Liver (tissue), 8 donors: ENCODE measurements at regions not wholly inside any gene's neighbourhood (a gene's known extent, or its start where the extent isn't known, plus 50 kb on each side); places are given as distances from the start of the nearest gene placed in this dataset.
A peak's percentile ranks its signal among the peaks of the same experiment; 100 is the strongest.

Experiments used
- DNase-seq: peaks from one replicate; pipeline ENCODE4 v3.0.0-alpha.2; 2017; ENCODE audit warnings: low spot score
- H3K27ac ChIP-seq, 2 donors: one replicate each; pipeline ENCODE4 v1.7.0; 2013; ENCODE audit warnings: inconsistent platforms in 2 of 2, low read length in 2 of 2, control low read depth in 1 of 2, low read depth in 1 of 2, mild to moderate bottlenecking in 1 of 2
- H3K27me3 ChIP-seq, 4 donors: one replicate each; pipeline versions ENCODE4 v1.6.1 to v1.7.0; 2013; ENCODE audit warnings: low read length in 3 of 4, inconsistent platforms in 1 of 4, mild to moderate bottlenecking in 1 of 4, moderate library complexity in 1 of 4; ENCODE audit not compliant: control insufficient read depth in 4 of 4, insufficient read depth in 4 of 4
- H3K36me3 ChIP-seq, 4 donors: one replicate each; pipeline versions ENCODE4 v1.6.1 to v1.7.0; 2013; ENCODE audit warnings: low read length in 3 of 4, mild to moderate bottlenecking in 3 of 4, low read depth in 1 of 4, moderate library complexity in 1 of 4; ENCODE audit not compliant: control insufficient read depth in 4 of 4, insufficient read depth in 3 of 4
- H3K4me1 ChIP-seq, 4 donors: one replicate each; pipeline versions ENCODE4 v1.6.1 to v1.7.0; 2013; ENCODE audit warnings: low read length in 3 of 4, mild to moderate bottlenecking in 3 of 4, moderate library complexity in 1 of 4; ENCODE audit not compliant: control insufficient read depth in 4 of 4, insufficient read depth in 4 of 4
- H3K4me3 ChIP-seq, 3 donors: one replicate each; pipeline versions ENCODE4 v1.6.1 to v1.7.0; 2013; ENCODE audit warnings: low read length in 3 of 3, control low read depth in 1 of 3, low read depth in 1 of 3, mild to moderate bottlenecking in 1 of 3
- H3K9ac ChIP-seq, 2 donors: one replicate each; pipeline ENCODE4 v1.7.0; 2013; ENCODE audit warnings: low read length in 2 of 2, mild to moderate bottlenecking in 2 of 2, moderate library complexity in 2 of 2, control low read depth in 1 of 2, low read depth in 1 of 2
- H3K9me3 ChIP-seq, 4 donors: one replicate each; pipeline versions ENCODE4 v1.6.1 to v1.7.0; 2013; ENCODE audit warnings: low read length in 3 of 4; ENCODE audit not compliant: control insufficient read depth in 4 of 4
- EGR1 ChIP-seq, 2 donors: IDR thresholded peaks; 2 replicates each; pipeline ENCODE4 v1.6.1; 2016 to 2018; ENCODE audit warnings: antibody characterized with exemption in 2 of 2, low read depth in 2 of 2
- FOXA1 ChIP-seq: IDR thresholded peaks from 2 replicates; pipeline ENCODE4 v1.6.1; 2016; ENCODE audit warnings: antibody characterized with exemption
- FOXA2 ChIP-seq: IDR thresholded peaks from 2 replicates; pipeline ENCODE4 v1.6.1; 2016; ENCODE audit warnings: antibody characterized with exemption
- GABPA ChIP-seq, 2 donors: IDR thresholded peaks in 1 of 2; conservative IDR thresholded peaks in 1 of 2; 2 replicates each; pipeline ENCODE4 v1.6.1; 2016; ENCODE audit warnings: antibody characterized with exemption in 2 of 2, mild to moderate bottlenecking in 1 of 2, moderate library complexity in 1 of 2
- HNF4A ChIP-seq, 2 donors: conservative IDR thresholded peaks; 2 replicates each; pipeline ENCODE4 v1.6.1; 2016; ENCODE audit warnings: antibody characterized with exemption in 2 of 2, mild to moderate bottlenecking in 2 of 2
- HNF4G ChIP-seq: IDR thresholded peaks from 2 replicates; pipeline ENCODE4 v1.6.1; 2016; ENCODE audit warnings: antibody characterized with exemption
- JUND ChIP-seq, 2 donors: IDR thresholded peaks; 2 replicates each; pipeline ENCODE4 v1.6.1; 2016; ENCODE audit warnings: antibody characterized with exemption in 2 of 2
- NR2F2 ChIP-seq: IDR thresholded peaks from 2 replicates; pipeline ENCODE4 v1.6.1; 2016; ENCODE audit warnings: antibody characterized with exemption
- RAD21 ChIP-seq, 2 donors: IDR thresholded peaks; 2 replicates each; pipeline ENCODE4 v1.6.1; 2016; ENCODE audit warnings: antibody characterized with exemption in 2 of 2, mild to moderate bottlenecking in 2 of 2
- RXRA ChIP-seq, 2 donors: IDR thresholded peaks; 2 replicates each; pipeline ENCODE4 v1.6.1; 2017 to 2018; ENCODE audit warnings: antibody characterized with exemption in 2 of 2, mild to moderate bottlenecking in 1 of 2
- SP1 ChIP-seq: IDR thresholded peaks from 2 replicates; pipeline ENCODE4 v1.6.1; 2018; ENCODE audit warnings: antibody characterized with exemption, mild to moderate bottlenecking
- TAF1 ChIP-seq: conservative IDR thresholded peaks from 2 replicates; pipeline ENCODE4 v1.6.1; 2016; ENCODE audit warnings: antibody characterized with exemption, mild to moderate bottlenecking
- YY1 ChIP-seq: IDR thresholded peaks from 2 replicates; pipeline ENCODE4 v1.6.1; 2016; ENCODE audit warnings: antibody characterized with exemption, mild to moderate bottlenecking
- WGBS: extraction: QIAGEN DNeasy Blood & Tissue Kit; methylation state at CpG from one replicate; pipeline ENCODE4 v1.1.7; 2013; 5-methylcytosine and 5-hydroxymethylcytosine counted together
- TF ChIP-seq, protein P1 (sequence below): fragments of 150-350 bp; IDR thresholded peaks from 2 replicates; pipeline ENCODE4 v1.5.1; 2017; ENCODE audit warnings: improper control_type of control experiment, low read depth, low read length; ENCODE audit not compliant: missing input control
- TF ChIP-seq, protein P2 (sequence below): IDR thresholded peaks from 2 replicates; pipeline ENCODE4 v1.6.1; 2016; ENCODE audit warnings: antibody characterized with exemption
- TF ChIP-seq, protein P3 (sequence below): IDR thresholded peaks from 2 replicates; pipeline ENCODE4 v1.6.1; 2016; ENCODE audit warnings: antibody characterized with exemption, mild to moderate bottlenecking
- TF ChIP-seq, protein P4 (sequence below): IDR thresholded peaks from 2 replicates; pipeline ENCODE4 v1.6.1; 2016; ENCODE audit warnings: antibody characterized with exemption
- TF ChIP-seq, protein P5 (sequence below): IDR thresholded peaks from 2 replicates; pipeline ENCODE4 v1.6.1; 2016; ENCODE audit warnings: antibody characterized with exemption
- donor health status: healthy.
- donor health status: healthy.
- donor health status: healthy.
- donor health status: healthy.
- donor health status: healthy.

DNA sequence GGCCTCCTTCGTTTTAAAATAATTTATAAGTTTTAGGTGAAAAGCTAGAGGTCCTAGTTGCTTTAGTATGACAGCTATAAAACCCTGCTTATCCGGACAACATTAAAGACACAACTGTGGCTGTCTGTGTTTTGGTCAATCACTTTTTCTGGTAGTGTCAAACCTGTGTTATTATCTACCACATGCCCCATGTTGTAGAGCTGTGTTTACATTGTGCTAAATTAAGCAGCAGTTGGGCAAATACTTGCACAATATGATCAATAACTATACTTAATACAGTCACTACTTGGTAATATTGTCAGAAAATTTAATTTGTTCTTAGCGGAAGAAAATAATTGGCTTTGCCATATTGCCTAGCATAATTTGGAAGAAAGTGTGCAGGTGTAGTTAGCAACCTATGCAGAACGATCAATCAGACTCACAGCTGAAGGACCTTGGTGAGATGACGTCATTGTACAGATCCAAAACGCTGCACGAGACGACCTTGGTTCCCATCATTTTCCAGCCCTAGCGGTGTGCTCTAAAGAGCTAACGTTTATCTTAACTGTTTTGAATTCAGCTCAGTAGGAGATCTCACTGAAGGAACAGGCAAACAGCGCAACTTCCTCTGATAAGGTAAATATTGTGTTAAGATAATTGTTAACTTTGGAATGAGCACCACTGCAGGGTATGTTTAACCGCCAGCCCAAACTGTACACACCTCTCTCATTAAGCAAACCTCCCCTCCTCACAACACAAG is 476.6 kb downstream of the IRS2 start:
- Histone ChIP-seq H3K27ac (peak overlapping the region; percentile 66 to 80), H3K9ac (peak overlapping the region in 1 of 2 donors; percentile 71), H3K4me3 (no peak overlapping the region), H3K4me1 (peaks cover 0 to 13% (median 6%) of the 10 kb centered on the region in 4 donors), H3K9me3 (no peaks in the 10 kb centered on the region), H3K27me3 (no peaks in the 10 kb centered on the region), H3K36me3 (no peaks in the 10 kb centered on the region)
- TF ChIP-seq, protein P1, sequence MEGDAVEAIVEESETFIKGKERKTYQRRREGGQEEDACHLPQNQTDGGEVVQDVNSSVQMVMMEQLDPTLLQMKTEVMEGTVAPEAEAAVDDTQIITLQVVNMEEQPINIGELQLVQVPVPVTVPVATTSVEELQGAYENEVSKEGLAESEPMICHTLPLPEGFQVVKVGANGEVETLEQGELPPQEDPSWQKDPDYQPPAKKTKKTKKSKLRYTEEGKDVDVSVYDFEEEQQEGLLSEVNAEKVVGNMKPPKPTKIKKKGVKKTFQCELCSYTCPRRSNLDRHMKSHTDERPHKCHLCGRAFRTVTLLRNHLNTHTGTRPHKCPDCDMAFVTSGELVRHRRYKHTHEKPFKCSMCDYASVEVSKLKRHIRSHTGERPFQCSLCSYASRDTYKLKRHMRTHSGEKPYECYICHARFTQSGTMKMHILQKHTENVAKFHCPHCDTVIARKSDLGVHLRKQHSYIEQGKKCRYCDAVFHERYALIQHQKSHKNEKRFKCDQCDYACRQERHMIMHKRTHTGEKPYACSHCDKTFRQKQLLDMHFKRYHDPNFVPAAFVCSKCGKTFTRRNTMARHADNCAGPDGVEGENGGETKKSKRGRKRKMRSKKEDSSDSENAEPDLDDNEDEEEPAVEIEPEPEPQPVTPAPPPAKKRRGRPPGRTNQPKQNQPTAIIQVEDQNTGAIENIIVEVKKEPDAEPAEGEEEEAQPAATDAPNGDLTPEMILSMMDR = peak; percentile 23
- TF ChIP-seq, protein P2, sequence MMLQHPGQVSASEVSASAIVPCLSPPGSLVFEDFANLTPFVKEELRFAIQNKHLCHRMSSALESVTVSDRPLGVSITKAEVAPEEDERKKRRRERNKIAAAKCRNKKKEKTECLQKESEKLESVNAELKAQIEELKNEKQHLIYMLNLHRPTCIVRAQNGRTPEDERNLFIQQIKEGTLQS = peak; percentile 57
- TF ChIP-seq SP1 (peak; percentile 80), YY1 (peak; percentile 62), FOXA1 (peak; percentile 71), TAF1 (no peak), EGR1 (IDR thresholded peaks at IDR 0.05; ENCODE audit: low read depth in 2 of 2) (peak in 1 of 2 donors; percentile 18), RAD21 (IDR thresholded peaks at IDR 0.05) (peak; percentile 70 to 74), FOXA2 (peak; percentile 91), GABPA (IDR thresholded peaks at IDR 0.05 in 1 of 2, conservative IDR thresholded peaks at IDR 0.05 in 1 of 2) (peak in 1 of 2 donors; percentile 69), HNF4G (peak; percentile 31), RXRA (IDR thresholded peaks at IDR 0.05) (peak; percentile 68 to 90), NR2F2 (no peak), HNF4A (conservative IDR thresholded peaks at IDR 0.05) (peak; percentile 66 to 79), JUND (IDR thresholded peaks at IDR 0.05) (peak; percentile 88 to 89)
- TF ChIP-seq, protein P3, sequence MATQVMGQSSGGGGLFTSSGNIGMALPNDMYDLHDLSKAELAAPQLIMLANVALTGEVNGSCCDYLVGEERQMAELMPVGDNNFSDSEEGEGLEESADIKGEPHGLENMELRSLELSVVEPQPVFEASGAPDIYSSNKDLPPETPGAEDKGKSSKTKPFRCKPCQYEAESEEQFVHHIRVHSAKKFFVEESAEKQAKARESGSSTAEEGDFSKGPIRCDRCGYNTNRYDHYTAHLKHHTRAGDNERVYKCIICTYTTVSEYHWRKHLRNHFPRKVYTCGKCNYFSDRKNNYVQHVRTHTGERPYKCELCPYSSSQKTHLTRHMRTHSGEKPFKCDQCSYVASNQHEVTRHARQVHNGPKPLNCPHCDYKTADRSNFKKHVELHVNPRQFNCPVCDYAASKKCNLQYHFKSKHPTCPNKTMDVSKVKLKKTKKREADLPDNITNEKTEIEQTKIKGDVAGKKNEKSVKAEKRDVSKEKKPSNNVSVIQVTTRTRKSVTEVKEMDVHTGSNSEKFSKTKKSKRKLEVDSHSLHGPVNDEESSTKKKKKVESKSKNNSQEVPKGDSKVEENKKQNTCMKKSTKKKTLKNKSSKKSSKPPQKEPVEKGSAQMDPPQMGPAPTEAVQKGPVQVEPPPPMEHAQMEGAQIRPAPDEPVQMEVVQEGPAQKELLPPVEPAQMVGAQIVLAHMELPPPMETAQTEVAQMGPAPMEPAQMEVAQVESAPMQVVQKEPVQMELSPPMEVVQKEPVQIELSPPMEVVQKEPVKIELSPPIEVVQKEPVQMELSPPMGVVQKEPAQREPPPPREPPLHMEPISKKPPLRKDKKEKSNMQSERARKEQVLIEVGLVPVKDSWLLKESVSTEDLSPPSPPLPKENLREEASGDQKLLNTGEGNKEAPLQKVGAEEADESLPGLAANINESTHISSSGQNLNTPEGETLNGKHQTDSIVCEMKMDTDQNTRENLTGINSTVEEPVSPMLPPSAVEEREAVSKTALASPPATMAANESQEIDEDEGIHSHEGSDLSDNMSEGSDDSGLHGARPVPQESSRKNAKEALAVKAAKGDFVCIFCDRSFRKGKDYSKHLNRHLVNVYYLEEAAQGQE = peak; percentile 59
- TF ChIP-seq, protein P4, sequence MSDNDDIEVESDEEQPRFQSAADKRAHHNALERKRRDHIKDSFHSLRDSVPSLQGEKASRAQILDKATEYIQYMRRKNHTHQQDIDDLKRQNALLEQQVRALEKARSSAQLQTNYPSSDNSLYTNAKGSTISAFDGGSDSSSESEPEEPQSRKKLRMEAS = peak; percentile 83
- TF ChIP-seq, protein P5, sequence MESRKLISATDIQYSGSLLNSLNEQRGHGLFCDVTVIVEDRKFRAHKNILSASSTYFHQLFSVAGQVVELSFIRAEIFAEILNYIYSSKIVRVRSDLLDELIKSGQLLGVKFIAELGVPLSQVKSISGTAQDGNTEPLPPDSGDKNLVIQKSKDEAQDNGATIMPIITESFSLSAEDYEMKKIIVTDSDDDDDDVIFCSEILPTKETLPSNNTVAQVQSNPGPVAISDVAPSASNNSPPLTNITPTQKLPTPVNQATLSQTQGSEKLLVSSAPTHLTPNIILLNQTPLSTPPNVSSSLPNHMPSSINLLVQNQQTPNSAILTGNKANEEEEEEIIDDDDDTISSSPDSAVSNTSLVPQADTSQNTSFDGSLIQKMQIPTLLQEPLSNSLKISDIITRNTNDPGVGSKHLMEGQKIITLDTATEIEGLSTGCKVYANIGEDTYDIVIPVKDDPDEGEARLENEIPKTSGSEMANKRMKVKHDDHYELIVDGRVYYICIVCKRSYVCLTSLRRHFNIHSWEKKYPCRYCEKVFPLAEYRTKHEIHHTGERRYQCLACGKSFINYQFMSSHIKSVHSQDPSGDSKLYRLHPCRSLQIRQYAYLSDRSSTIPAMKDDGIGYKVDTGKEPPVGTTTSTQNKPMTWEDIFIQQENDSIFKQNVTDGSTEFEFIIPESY = peak; percentile 86
- 35% methylated on average over 12 of the region's 12 CpGs for WGBS
- DNase-seq = no peak
